HG02798 (cell line): ENCODE measurements at regions not wholly inside any gene's neighbourhood (a gene's known extent, or its start where the extent isn't known, plus 50 kb on each side); places are given as distances from the start of the nearest gene placed in this dataset.
"Not testable (repeated sequence)": the region's sequence is repeated elsewhere in the genome, so short reads cannot be mapped to it uniquely, and the experiment has no call there.

ENCODE experiments used
- ATAC-seq: cut with Tn5 transposase; IDR thresholded peaks from one replicate; pipeline ENCODE4 v1.9.1; 2021; ENCODE audit warnings: mild to moderate bottlenecking; ENCODE audit not compliant: unreplicated experiment, poor library complexity

DNA sequence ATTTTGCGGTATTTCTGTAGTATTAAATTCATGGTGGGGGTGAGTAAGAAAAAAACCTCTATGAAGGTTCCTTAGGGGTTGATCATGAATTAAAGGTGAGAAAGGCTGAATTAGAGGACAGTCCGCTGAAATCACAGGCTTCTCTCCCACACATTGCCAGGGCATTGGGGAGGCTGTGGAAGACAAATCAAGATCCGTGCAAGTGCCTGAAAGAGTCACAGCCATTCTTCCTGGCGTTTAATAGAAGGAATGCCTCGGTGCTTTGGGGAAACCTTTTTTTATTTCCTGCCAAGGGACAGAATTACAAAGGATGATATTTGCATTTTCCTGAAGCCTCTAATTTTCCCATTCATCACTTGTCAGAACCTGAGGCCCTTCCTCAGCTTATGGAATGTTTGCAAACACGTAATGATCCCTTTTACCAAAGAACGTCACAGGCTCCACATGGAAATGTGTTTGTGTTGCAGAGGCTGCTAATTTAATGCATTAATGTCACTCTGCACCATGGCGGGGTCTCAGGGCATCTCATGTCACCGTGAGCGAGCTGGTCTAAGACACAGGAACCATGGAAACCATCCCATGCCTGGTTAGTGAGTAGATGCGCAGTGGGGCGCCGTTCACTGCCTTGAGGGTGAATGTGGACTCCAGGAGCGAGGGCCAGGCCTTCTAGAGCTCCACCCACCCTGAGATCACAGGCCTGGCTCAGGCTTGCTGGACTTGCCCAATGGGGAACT lies 185.9 kb upstream of the SULF2 start:
- no peak for ATAC-seq

GRCh38 chr20:47970282-47970903 lies 185.1 kb upstream of the SULF2 start:
- ATAC-seq = no peak

GRCh38 chr20:47969426-47969825 lies 184.1 kb upstream of the SULF2 start:
- no peak for ATAC-seq

GRCh38 chr20:47968541-47969310 lies 183.4 kb upstream of the SULF2 start:
- no peak for ATAC-seq

DNA sequence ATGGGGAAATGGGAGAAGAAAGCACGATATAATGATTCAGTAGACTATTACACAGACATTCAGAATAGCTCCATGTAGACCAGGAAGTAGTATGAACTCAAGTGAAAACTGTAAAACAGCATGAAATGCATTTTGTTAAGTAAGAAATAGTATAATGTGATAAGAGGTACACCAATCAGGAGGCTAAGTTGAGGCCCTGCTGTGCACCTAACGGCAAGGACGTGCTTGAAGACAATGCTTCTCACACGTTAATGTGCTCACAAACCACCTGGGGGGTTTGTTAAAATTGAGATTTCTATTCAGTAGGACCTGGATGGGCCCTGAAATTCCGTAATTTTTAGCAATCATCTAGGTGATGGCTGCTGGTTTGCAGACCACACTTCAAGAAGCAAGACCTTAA lies 178.9 kb upstream of the SULF2 start:
- no peak for ATAC-seq

GRCh38 chr20:47963022-47963421 lies 177.7 kb upstream of the SULF2 start:
- no peak for ATAC-seq

DNA sequence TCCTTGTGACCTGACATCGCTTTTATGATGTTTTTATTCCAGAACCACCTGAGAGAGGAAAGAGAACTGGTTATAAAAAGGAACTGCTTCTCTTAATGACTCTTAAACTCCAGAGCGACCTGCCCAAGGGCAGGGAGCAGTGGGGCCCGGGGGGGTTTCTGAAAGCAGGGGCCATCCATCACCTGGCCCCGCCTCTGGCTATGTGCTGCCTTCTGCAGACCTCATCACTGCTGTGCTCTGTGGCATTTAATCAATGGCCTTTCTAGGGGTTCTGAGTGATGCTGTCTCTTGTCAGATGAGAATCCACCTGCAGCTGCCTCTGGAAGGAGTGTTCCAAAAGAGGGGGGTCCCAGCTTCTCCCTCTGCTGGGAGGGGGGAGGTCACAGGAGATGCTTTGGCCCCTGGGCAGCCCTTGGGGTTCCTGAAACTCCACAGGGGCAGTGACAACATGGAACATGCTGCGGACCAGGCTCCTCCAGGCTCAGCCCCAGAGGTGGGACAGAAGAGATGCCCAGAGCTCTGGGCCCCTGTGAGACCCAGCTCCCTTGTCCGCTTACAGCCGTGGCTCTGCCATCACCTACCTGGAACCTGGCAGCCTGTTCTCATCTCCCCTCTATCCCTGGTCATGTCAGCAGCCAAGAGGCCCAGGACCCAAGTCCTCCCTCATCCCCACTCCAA lies 177.1 kb upstream of the SULF2 start:
- ATAC-seq = no peak

- no peak for ATAC-seq
Measured at GRCh38 chr20:47960769-47961541, 175.7 kb upstream of the SULF2 start.

- no peak for ATAC-seq
Measured at GRCh38 chr20:47960277-47960676, 175.0 kb upstream of the SULF2 start.

- not testable (repeated sequence) for ATAC-seq
Measured at GRCh38 chr20:47957989-47958801, 172.9 kb upstream of the SULF2 start.

DNA sequence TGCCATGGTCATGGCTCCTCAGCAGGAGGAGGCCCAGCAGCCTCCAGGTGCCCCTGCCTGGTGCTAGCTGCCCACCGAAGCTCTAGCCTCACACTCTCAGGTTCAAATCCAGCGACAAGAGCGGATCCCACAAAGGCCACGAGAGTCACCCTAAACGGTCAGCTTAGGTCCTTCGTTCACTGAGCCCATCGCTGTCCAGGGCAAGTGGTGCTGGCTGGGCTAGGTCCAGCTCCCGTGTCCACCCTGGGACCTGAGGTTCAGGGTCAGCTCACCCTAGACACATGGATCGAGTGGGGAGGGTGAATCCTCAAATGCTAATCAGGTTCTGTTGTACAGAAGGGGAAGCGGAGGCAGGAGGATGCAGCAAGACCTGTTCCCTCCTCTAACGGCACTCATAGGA lies 171.9 kb upstream of the SULF2 start:
- ATAC-seq = no peak

DNA sequence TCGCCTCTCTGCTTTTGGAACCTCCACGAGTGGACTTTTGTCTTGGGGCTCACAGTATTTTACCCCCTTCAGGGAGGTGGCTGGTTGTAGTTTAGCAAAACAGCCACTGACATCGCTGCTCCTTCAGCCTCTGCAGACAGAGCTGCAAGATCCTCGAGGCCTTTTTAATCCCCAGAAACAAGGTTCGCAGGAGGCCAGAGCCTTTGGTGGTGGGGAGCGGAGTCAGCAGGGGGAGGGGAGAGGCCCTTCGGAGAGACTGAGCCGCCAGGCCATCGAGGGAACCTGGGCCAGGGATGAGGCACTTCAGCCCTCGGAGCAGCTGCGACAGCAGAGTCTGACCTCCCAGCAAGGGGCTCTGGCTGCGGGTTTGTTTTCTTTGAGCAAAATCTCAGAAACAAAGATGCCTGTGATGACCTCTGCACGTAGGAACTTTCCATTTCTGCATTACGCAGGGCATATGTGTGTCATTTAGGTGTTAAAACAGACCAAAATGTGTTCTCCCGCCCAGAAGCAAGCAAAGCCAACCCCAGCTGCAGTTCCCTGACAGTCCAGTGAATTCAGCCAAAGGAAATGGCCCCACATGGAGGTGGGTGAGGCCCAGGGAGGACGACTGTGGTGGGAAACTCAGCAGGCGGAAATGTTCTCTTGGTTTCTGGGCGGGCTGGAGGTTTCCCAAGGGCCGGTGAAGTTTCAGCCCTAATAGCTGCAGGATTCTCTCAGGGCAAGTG lies 171.2 kb upstream of the SULF2 start:
- ATAC-seq = no peak

GRCh38 chr20:47953471-47953870 lies 168.2 kb upstream of the SULF2 start:
- no peak for ATAC-seq

GRCh38 chr20:47952023-47952564 lies 166.8 kb upstream of the SULF2 start:
- no peak for ATAC-seq

DNA sequence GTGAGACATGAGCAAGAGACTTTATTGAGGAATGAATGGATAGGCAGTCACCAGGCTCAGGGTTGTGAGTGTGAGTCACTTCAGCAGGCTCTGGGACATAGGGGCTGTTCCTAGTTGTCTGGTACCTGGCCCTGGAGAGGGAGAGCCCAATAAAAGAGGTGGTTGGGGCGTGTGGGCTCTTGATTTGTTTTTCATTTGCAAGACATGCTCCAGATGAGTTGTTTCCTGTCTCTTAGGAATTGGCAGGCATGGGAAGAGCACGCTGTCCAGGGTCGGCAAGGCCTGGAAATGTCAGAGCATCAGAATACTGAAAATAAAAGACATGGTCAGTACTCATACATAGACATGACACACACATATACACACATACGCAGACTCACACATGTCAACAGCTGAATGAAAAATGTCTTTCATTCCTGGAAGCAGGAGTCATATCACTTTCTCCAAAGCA lies 166.3 kb upstream of the SULF2 start:
- ATAC-seq = no peak

GRCh38 chr20:47950913-47951283 lies 165.6 kb upstream of the SULF2 start:
- ATAC-seq = no peak

- ATAC-seq = no peak
Measured at GRCh38 chr20:47950124-47950912, 165.0 kb upstream of the SULF2 start.

- no peak for ATAC-seq
Measured at GRCh38 chr20:47949230-47949629, 163.9 kb upstream of the SULF2 start.
